Islet precursor cell (in vitro differentiated cells): ENCODE measurements at regions not wholly inside any gene's neighbourhood (a gene's known extent, or its start where the extent isn't known, plus 50 kb on each side); places are given as distances from the start of the nearest gene placed in this dataset.
A peak's percentile ranks its signal among the peaks of the same experiment; 100 is the strongest.

Experiments
- DNase-seq: peaks from one replicate; pipeline ENCODE4 v3.0.0-alpha.2; 2018

GRCh38 chrX:34999702-35000101 is 57.1 kb downstream of the FAM47B start:
- no peak for DNase-seq

GRCh38 chrX:35006361-35006760 is 63.8 kb downstream of the FAM47B start:
- no peak for DNase-seq

- no peak for DNase-seq
Observed at GRCh38 chrX:35015621-35016020, 73.0 kb downstream of the FAM47B start.

GRCh38 chrX:35016051-35016450 is 73.5 kb downstream of the FAM47B start:
- peak; percentile 57 for DNase-seq

- no peak for DNase-seq
Observed at GRCh38 chrX:35017284-35017683, 74.7 kb downstream of the FAM47B start.

GRCh38 chrX:35023683-35024082 is 81.1 kb downstream of the FAM47B start:
- no peak for DNase-seq

- DNase-seq = no peak
Observed at GRCh38 chrX:35025820-35026219, 83.2 kb downstream of the FAM47B start.

- no peak for DNase-seq
Observed at GRCh38 chrX:35040871-35041270, 98.3 kb downstream of the FAM47B start.

- no peak for DNase-seq
Observed at GRCh38 chrX:35046660-35047296, 104.2 kb downstream of the FAM47B start.

GRCh38 chrX:35076061-35076460 is 133.5 kb downstream of the FAM47B start:
- DNase-seq = no peak

- no peak for DNase-seq
Observed at GRCh38 chrX:35090801-35091200, 148.2 kb downstream of the FAM47B start.

- DNase-seq = no peak
Observed at GRCh38 chrX:35098419-35098818, 155.8 kb downstream of the FAM47B start.

GRCh38 chrX:35101901-35102300 is 159.3 kb downstream of the FAM47B start:
- DNase-seq = no peak

GRCh38 chrX:35104626-35105025 is 162.0 kb downstream of the FAM47B start:
- DNase-seq = no peak

- no peak for DNase-seq
Observed at GRCh38 chrX:35115205-35115604, 172.6 kb downstream of the FAM47B start.

GRCh38 chrX:35122756-35123155 is 180.2 kb downstream of the FAM47B start:
- no peak for DNase-seq

GRCh38 chrX:35149517-35149916 is 206.9 kb downstream of the FAM47B start:
- DNase-seq = no peak

- DNase-seq = no peak
Observed at GRCh38 chrX:35150052-35150451, 207.5 kb downstream of the FAM47B start.

- no peak for DNase-seq
Observed at GRCh38 chrX:35150642-35151239, 208.1 kb downstream of the FAM47B start.

- no peak for DNase-seq
Observed at GRCh38 chrX:35166023-35166422, 223.4 kb downstream of the FAM47B start.
